B cell (primary cell): ENCODE measurements at regions not wholly inside any gene's neighbourhood (a gene's known extent, or its start where the extent isn't known, plus 50 kb on each side); places are given as distances from the start of the nearest gene placed in this dataset.

Source experiments
- ATAC-seq: fragments of 200-7000 bp; cut with Tn5 transposase; one replicate; pipeline ENCODE4 v1.10.0; 2021; ENCODE audit warnings: low read depth, mild to moderate bottlenecking, moderate number of reproducible peaks, moderate library complexity
- CTCF ChIA-PET: fragments of 350-600 bp; sonication (Branson Sonifier 250); formaldehyde crosslinking; loops from one replicate; lab custom pipeline; 2021; ENCODE audit warnings: antibody characterized with exemption, inconsistent platforms; lab: Charles Lee
- POLR2A ChIA-PET: fragments of 350-600 bp; sonication (Branson Sonifier 250); formaldehyde crosslinking; loops from one replicate; lab custom pipeline; 2021; ENCODE audit warnings: antibody characterized with exemption; lab: Charles Lee
- DNase-seq: peaks from one replicate; pipeline ENCODE4 v3.0.0; 2013
- H2AFZ ChIP-seq: 2 replicates; pipeline ENCODE4 v1.6.1; 2012; ENCODE audit warnings: mild to moderate bottlenecking, low read depth, low read length; ENCODE audit not compliant: insufficient read depth, poor library complexity, severe bottlenecking
- H3K27ac ChIP-seq, 2 donors: 1 replicate in 1 of 2; 2 replicates in 1 of 2; pipeline ENCODE4 v1.5.1; 2012 to 2013; ENCODE audit warnings: low read length in 2 of 2, mild to moderate bottlenecking in 2 of 2, moderate library complexity in 1 of 2
- H3K27me3 ChIP-seq, 4 experiments: fragments of 200-600 bp in 1 of 4; sonication (generic) in 1 of 4; replicated peaks in 1 of 4; 1 replicate in 2 of 4; 2 replicates in 2 of 4; pipeline versions ENCODE4 v1.6.1 to v1.7.0; 2013 to 2016; ENCODE audit warnings: low read length in 3 of 4, mild to moderate bottlenecking in 2 of 4, mixed read lengths in 1 of 4, moderate library complexity in 1 of 4; ENCODE audit not compliant: insufficient read depth in 4 of 4, control insufficient read depth in 3 of 4; ENCODE audit errors: control extremely low read depth in 1 of 4
- H3K36me3 ChIP-seq, 2 experiments: replicated peaks in 1 of 2; 1 replicate in 1 of 2; 2 replicates in 1 of 2; pipeline versions ENCODE4 v1.6.1 to v1.7.1; 2013; ENCODE audit warnings: low read length in 1 of 2; ENCODE audit not compliant: insufficient read depth in 2 of 2, control insufficient read depth in 1 of 2; ENCODE audit errors: control extremely low read depth in 1 of 2, extremely low read depth in 1 of 2
- H3K4me1 ChIP-seq, 2 donors: fragments of 200-600 bp in 1 of 2; sonication (generic) in 1 of 2; 1 replicate in 1 of 2; 2 replicates in 1 of 2; pipeline versions ENCODE4 v1.5.1 to v1.6.1; 2013 to 2017; ENCODE audit warnings: low read length in 2 of 2; ENCODE audit not compliant: control insufficient read depth in 2 of 2, insufficient read depth in 2 of 2
- H3K4me2 ChIP-seq: replicated peaks from 2 replicates; pipeline ENCODE3; 2012; ENCODE audit warnings: mild to moderate bottlenecking, low read depth, low read length; ENCODE audit not compliant: poor library complexity, severe bottlenecking
- H3K4me3 ChIP-seq, 5 experiments: fragments of 200-600 bp in 1 of 5; sonication (generic) in 1 of 5; 1 replicate in 3 of 5; 2 replicates in 2 of 5; pipeline versions ENCODE4 v1.5.1 to v1.7.0; 2011 to 2016; ENCODE audit warnings: low read length in 4 of 5, mild to moderate bottlenecking in 4 of 5, low read depth in 2 of 5, control low read depth in 1 of 5, moderate library complexity in 1 of 5; ENCODE audit not compliant: insufficient read depth in 1 of 5; ENCODE audit errors: control extremely low read depth in 1 of 5, extremely low read depth in 1 of 5
- H3K79me2 ChIP-seq: fragments of 200-600 bp; sonication (generic); one replicate; pipeline ENCODE4 v1.6.0; 2016; ENCODE audit warnings: low read length; ENCODE audit not compliant: control insufficient read depth, insufficient read depth
- H3K9ac ChIP-seq: fragments of 200-600 bp; sonication (generic); 2 replicates; pipeline ENCODE4 v1.6.1; 2017; ENCODE audit warnings: mild to moderate bottlenecking, low read length, moderate library complexity
- H3K9me3 ChIP-seq, 3 donors: one replicate each; pipeline versions ENCODE4 v1.6.1 to v1.7.1; 2013; ENCODE audit warnings: low read length in 2 of 3; ENCODE audit not compliant: control insufficient read depth in 2 of 3, insufficient read depth in 1 of 3; ENCODE audit errors: control extremely low read depth in 1 of 3
- H4K20me1 ChIP-seq: 2 replicates; pipeline ENCODE4 v1.6.0; 2012; ENCODE audit warnings: mild to moderate bottlenecking, low read length; ENCODE audit not compliant: insufficient read depth, control insufficient read depth, poor library complexity, severe bottlenecking
- H3K27ac Mint-ChIP-seq: one replicate; pipeline ENCODE4 v1.8.0; 2021; ENCODE audit warnings: mixed read lengths
- H3K27me3 Mint-ChIP-seq: one replicate; pipeline ENCODE4 v1.8.0; 2021; ENCODE audit warnings: mixed read lengths
- H3K4me1 Mint-ChIP-seq: one replicate; pipeline ENCODE4 v1.8.0; 2021; ENCODE audit warnings: mixed read lengths
- H3K4me3 Mint-ChIP-seq: one replicate; pipeline ENCODE4 v1.8.0; 2021; ENCODE audit warnings: mixed read lengths
- H3K9me3 Mint-ChIP-seq: one replicate; pipeline ENCODE4 v1.8.0; 2022; ENCODE audit warnings: mixed read lengths; ENCODE audit not compliant: insufficient read depth
- CTCF ChIP-seq: fragments of 200-600 bp; IDR thresholded peaks from one replicate; pipeline ENCODE4 v1.8.0; 2022; ENCODE audit warnings: antibody characterized with exemption, mild to moderate bottlenecking
- EZH2 ChIP-seq: IDR thresholded peaks from 2 replicates; pipeline ENCODE4 v1.6.1; 2012; ENCODE audit warnings: borderline replicate concordance, low read depth, mild to moderate bottlenecking, moderate library complexity, low read length; ENCODE audit not compliant: insufficient read depth, poor library complexity, severe bottlenecking
- WGBS: methylation state at CpG from one replicate; pipeline ENCODE4 v1.1.5; 2013; ENCODE audit warnings: missing lambda C conversion rate; ENCODE audit not compliant: insufficient coverage; 5-methylcytosine and 5-hydroxymethylcytosine counted together
- intact Hi-C: fragments of 100-400 bp; cut with micrococcal nuclease; formaldehyde crosslinking; loops from one replicate; pipeline ENCODE4 v1.10.0; 2022

GRCh38 chr9:103407260-103407659 lies 412.1 kb downstream of the CYLC2 start:
- CTCF ChIA-PET: no interaction called here
- intact Hi-C loops: no loop called here
- no peak overlapping the region for H3K4me2 ChIP-seq
- no peak overlapping the region for H3K4me3 Mint-ChIP-seq
- no peaks in the 10 kb centered on the region for H3K36me3 ChIP-seq
- no peak overlapping the region for H2AFZ ChIP-seq
- H3K4me3 ChIP-seq: no peak overlapping the region
- TF ChIP-seq EZH2: no peak
- TF ChIP-seq CTCF: no peak
- no peak for ATAC-seq
- H3K27me3 ChIP-seq: no peaks in the 10 kb centered on the region
- no peaks in the 10 kb centered on the region for H3K9me3 ChIP-seq
- H3K9ac ChIP-seq: no peak overlapping the region
- POLR2A ChIA-PET: no interaction called here
- no peaks in the 10 kb centered on the region for H4K20me1 ChIP-seq
- H3K27ac ChIP-seq: no peak overlapping the region
- no peaks in the 10 kb centered on the region for H3K27me3 Mint-ChIP-seq
- no peaks in the 10 kb centered on the region for H3K4me1 ChIP-seq
- H3K9me3 Mint-ChIP-seq: no peaks in the 10 kb centered on the region
- no peaks in the 10 kb centered on the region for H3K4me1 Mint-ChIP-seq
- WGBS: no CpG with 5 or more reads among the region's 1 CpG
- no peaks in the 10 kb centered on the region for H3K79me2 ChIP-seq
- DNase-seq: no peak
- H3K27ac Mint-ChIP-seq: no peak overlapping the region

- Histone ChIP-seq H3K4me1 (no peaks in the 10 kb centered on the region), H3K27ac (no peak overlapping the region), H3K36me3 (no peaks in the 10 kb centered on the region), H3K4me3 (no peak overlapping the region), H2AFZ (no peak overlapping the region), H3K9ac (no peak overlapping the region), H3K4me2 (no peak overlapping the region), H4K20me1 (no peaks in the 10 kb centered on the region), H3K9me3 (no peaks in the 10 kb centered on the region), H3K79me2 (no peaks in the 10 kb centered on the region), H3K27me3 (no peaks in the 10 kb centered on the region)
- no peak for ATAC-seq
- H3K27ac Mint-ChIP-seq: no peak overlapping the region
- no peaks in the 10 kb centered on the region for H3K4me1 Mint-ChIP-seq
- no peak overlapping the region for H3K4me3 Mint-ChIP-seq
- TF ChIP-seq CTCF (no peak), EZH2 (no peak)
- ChIA-PET CTCF (no interaction called here), POLR2A (no interaction called here)
- H3K27me3 Mint-ChIP-seq: no peaks in the 10 kb centered on the region
- H3K9me3 Mint-ChIP-seq: no peaks in the 10 kb centered on the region
- DNase-seq: no peak
- WGBS: no CpG with 5 or more reads among the region's 4 CpGs
- intact Hi-C loops: no loop called here
Measured at GRCh38 chr9:103410059-103410458, 414.9 kb downstream of the CYLC2 start.
